Mammary epithelial cell (primary cell): ENCODE measurements at regions not wholly inside any gene's neighbourhood (a gene's known extent, or its start where the extent isn't known, plus 50 kb on each side); places are given as distances from the start of the nearest gene placed in this dataset.

ENCODE experiments used
- CTCF ChIP-seq, 2 donors: IDR thresholded peaks in 1 of 2; conservative IDR thresholded peaks in 1 of 2; 2 replicates each; pipeline ENCODE4 v1.5.1; 2011 to 2012; ENCODE audit warnings: inconsistent platforms in 2 of 2, low read length in 2 of 2, mild to moderate bottlenecking in 2 of 2, control low read depth in 1 of 2, low read depth in 1 of 2; ENCODE audit not compliant: insufficient read depth in 1 of 2; ENCODE audit errors: extremely low read depth in 1 of 2
- EZH2 ChIP-seq: IDR thresholded peaks from 2 replicates; pipeline ENCODE4 v1.6.1; 2012; ENCODE audit warnings: low read length, inconsistent platforms, borderline replicate concordance

GRCh38 chr5:167602067-167602466, 689.4 kb upstream of the WWC1 start:
- TF ChIP-seq CTCF (conservative IDR thresholded peaks at IDR 0.05 in 1 of 2, IDR thresholded peaks at IDR 0.05 in 1 of 2; ENCODE audit: extremely low read depth in 1 of 2, insufficient read depth in 1 of 2, low read depth in 1 of 2, low read length in 2 of 2) (no peak), EZH2 (no peak)
